ENCODE measurements at regions not wholly inside any gene's neighbourhood (a gene's known extent, or its start where the extent isn't known, plus 50 kb on each side); places are given as distances from the start of the nearest gene placed in this dataset.

- no peaks in the 10 kb centered on the region for H3K9me3 Mint-ChIP-seq (ENCODE audit: unreplicated experiment)
- H3K4me3 Mint-ChIP-seq (ENCODE audit: unreplicated experiment), result no peak overlapping the region
- no TSS peak for BruUV-seq (replicated peaks)
- no peaks in the 10 kb centered on the region for H3K27me3 Mint-ChIP-seq (ENCODE audit: insufficient read depth, unreplicated experiment)
- ChIA-PET POLR2A (no interaction called here), CTCF (no interaction called here)
- H3K36me3 Mint-ChIP-seq (ENCODE audit: insufficient read depth, unreplicated experiment), result no peaks in the 10 kb centered on the region
- intact Hi-C loops (cut with micrococcal nuclease), result no loop called here
- DNase-seq (ENCODE audit: unreplicated experiment), result no peak
- H3K27ac Mint-ChIP-seq (ENCODE audit: low read depth, unreplicated experiment), result no peak overlapping the region
- no peak for TF ChIP-seq CTCF (IDR thresholded peaks at IDR 0.05; ENCODE audit: unreplicated experiment)
- H3K4me1 Mint-ChIP-seq (ENCODE audit: insufficient read depth, unreplicated experiment), result no peaks in the 10 kb centered on the region
Measured at GRCh38 chr5:85159395-85159794, 774.7 kb upstream of the EDIL3 start.

- BruUV-seq (replicated peaks), result no TSS peak
- peaks cover 13% of the 10 kb centered on the region for H3K9me3 Mint-ChIP-seq (ENCODE audit: unreplicated experiment)
- no peak overlapping the region for H3K27ac Mint-ChIP-seq (ENCODE audit: low read depth, unreplicated experiment)
- H3K27me3 Mint-ChIP-seq (ENCODE audit: insufficient read depth, unreplicated experiment), result no peaks in the 10 kb centered on the region
- H3K36me3 Mint-ChIP-seq (ENCODE audit: insufficient read depth, unreplicated experiment), result no peaks in the 10 kb centered on the region
- intact Hi-C loops (cut with micrococcal nuclease), result no loop called here
- CTCF ChIA-PET, result interaction anchor here (0.8 kb wide), 1 partner anchor 9 kb away, joined by 3 read pairs; no protein-coding TSS in a partner anchor
- no peak for TF ChIP-seq CTCF (IDR thresholded peaks at IDR 0.05; ENCODE audit: unreplicated experiment)
- H3K4me1 Mint-ChIP-seq (ENCODE audit: insufficient read depth, unreplicated experiment), result no peaks in the 10 kb centered on the region
- no peak for DNase-seq (ENCODE audit: unreplicated experiment)
- H3K4me3 Mint-ChIP-seq (ENCODE audit: unreplicated experiment), result no peak overlapping the region
- POLR2A ChIA-PET, result no interaction called here
Measured at GRCh38 chr5:85168474-85168873, 783.8 kb upstream of the EDIL3 start.

- ChIA-PET POLR2A (no interaction called here), CTCF (interaction anchor here (0.7 to 0.9 kb wide), 2 partner anchors 12 to 100 kb away, joined by 3 to 4 read pairs; no protein-coding TSS in a partner anchor)
- intact Hi-C loops (cut with micrococcal nuclease), result no loop called here
- no peak for TF ChIP-seq CTCF (IDR thresholded peaks at IDR 0.05; ENCODE audit: unreplicated experiment)
- Mint-ChIP-seq H3K4me3 (ENCODE audit: unreplicated experiment) (no peak overlapping the region), H3K27me3 (ENCODE audit: insufficient read depth, unreplicated experiment) (no peaks in the 10 kb centered on the region), H3K9me3 (ENCODE audit: unreplicated experiment) (peaks cover 13% of the 10 kb centered on the region), H3K36me3 (ENCODE audit: insufficient read depth, unreplicated experiment) (no peaks in the 10 kb centered on the region), H3K27ac (ENCODE audit: low read depth, unreplicated experiment) (no peak overlapping the region), H3K4me1 (ENCODE audit: insufficient read depth, unreplicated experiment) (no peaks in the 10 kb centered on the region)
- no peak for DNase-seq (ENCODE audit: unreplicated experiment)
- no TSS peak for BruUV-seq (replicated peaks)
Measured at GRCh38 chr5:85170183-85170582, 785.5 kb upstream of the EDIL3 start.

GRCh38 chr5:85173469-85173868 is 788.8 kb upstream of the EDIL3 start:
- Mint-ChIP-seq H3K27ac (ENCODE audit: low read depth, unreplicated experiment) (no peak overlapping the region), H3K27me3 (ENCODE audit: insufficient read depth, unreplicated experiment) (no peaks in the 10 kb centered on the region), H3K36me3 (ENCODE audit: insufficient read depth, unreplicated experiment) (no peaks in the 10 kb centered on the region), H3K4me3 (ENCODE audit: unreplicated experiment) (no peak overlapping the region), H3K4me1 (ENCODE audit: insufficient read depth, unreplicated experiment) (no peaks in the 10 kb centered on the region), H3K9me3 (ENCODE audit: unreplicated experiment) (peaks cover 13% of the 10 kb centered on the region)
- ChIA-PET POLR2A (no interaction called here), CTCF (no interaction called here)
- intact Hi-C loops (cut with micrococcal nuclease), result no loop called here
- no TSS peak for BruUV-seq (replicated peaks)
- TF ChIP-seq CTCF (IDR thresholded peaks at IDR 0.05; ENCODE audit: unreplicated experiment), result no peak
- DNase-seq (ENCODE audit: unreplicated experiment), result no peak

Measured in MCF 10A (cell line).